ENCODE measurements at regions not wholly inside any gene's neighbourhood (a gene's known extent, or its start where the extent isn't known, plus 50 kb on each side); places are given as distances from the start of the nearest gene placed in this dataset.

GRCh38 chr13:72523049-72523448 lies 204.4 kb downstream of the MZT1 start:
- DNase-seq, result no peak

DNA sequence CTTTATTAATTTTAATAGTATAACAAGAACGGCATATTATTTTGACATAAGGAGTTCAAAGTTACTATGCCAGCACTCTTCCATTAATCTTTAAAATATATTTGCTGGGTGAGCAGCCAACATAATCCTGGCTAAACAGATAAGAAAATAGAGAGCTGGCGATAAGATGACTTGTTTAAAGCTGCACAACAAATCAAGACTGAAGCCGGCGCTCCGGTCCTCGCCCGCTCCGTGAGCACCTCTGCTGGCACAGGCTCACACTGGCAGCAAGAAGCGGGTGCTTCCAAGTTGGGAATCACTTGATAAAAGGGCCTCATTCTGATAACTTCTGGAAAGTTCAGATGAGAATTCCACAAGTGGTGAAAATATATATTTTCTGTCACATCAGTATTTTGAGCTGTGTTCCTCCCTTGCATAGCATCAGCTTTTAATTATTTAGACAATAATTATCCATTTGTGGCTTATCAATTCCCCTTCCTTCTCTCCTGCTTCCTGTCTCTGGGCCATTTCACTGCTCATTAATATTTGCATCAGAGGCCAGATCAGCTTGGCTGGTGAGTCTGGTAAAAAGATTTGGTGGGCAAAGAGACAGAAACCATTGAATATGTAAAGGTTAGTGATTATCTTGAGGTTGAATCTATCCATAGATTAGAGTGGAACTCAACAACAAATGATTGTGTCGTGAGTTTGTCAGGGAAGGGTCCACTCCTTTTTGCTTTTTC lies 205.3 kb downstream of the MZT1 start:
- no peak for DNase-seq

DNA sequence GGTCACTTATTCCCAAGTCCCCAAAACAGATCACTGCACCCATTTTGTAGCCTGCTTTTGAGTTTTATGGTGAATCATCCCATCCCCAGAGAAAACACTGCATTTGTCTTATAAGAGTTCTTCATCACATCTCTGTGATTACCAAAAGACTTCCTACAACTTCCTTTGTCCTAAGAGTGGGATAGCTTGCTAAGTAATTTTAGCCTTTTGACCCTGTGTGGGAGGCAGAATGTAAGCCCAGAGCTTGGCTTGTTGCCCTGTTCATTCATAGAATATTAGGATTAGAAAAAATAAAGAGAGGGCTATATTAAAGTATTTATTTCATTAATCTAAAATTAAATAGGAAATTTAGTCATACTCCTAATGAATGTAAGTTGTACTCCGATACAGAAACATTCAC lies 213.3 kb downstream of the MZT1 start:
- no peak for DNase-seq

DNA sequence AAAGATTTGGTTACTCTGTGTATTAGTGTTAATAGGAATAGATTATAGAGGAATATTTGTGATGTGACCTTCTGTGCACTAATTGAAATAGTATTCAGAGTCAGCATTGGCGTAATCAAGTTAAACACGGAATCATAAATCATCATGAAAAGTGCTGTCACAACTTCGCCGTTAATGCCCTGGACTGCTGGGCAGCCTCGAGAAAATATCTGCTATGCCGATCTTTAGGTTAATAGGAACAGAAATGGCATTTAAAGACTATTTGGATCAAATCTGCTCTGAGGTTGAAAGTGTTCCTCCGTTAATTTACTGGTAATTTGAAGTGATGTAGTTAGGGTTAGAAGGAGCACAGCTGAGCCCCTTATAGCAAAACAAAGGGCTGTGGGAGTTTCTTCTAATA lies 219.0 kb downstream of the MZT1 start:
- DNase-seq, result no peak

GRCh38 chr13:72507416-72508199 lies 219.8 kb downstream of the MZT1 start:
- no peak for DNase-seq

DNA sequence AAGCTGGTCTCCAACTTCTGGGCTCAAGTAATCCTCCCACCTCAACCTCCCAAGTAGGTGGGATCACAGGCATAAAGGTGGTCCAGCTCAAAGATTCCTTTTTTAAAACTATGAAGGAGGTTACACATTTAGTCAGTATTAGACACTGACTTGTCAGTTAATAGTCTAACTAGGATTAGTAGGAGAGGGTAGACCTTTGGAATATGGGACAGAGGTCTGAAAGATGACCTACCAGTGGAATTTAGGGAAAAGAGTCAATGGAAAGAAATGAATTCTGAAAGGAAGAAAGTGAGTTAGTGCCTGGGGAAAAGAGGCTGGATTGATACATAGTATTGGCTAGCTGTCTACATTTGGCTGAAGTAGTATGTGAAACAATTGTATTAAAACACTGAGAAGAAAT lies 220.7 kb downstream of the MZT1 start:
- no peak for DNase-seq

DNA sequence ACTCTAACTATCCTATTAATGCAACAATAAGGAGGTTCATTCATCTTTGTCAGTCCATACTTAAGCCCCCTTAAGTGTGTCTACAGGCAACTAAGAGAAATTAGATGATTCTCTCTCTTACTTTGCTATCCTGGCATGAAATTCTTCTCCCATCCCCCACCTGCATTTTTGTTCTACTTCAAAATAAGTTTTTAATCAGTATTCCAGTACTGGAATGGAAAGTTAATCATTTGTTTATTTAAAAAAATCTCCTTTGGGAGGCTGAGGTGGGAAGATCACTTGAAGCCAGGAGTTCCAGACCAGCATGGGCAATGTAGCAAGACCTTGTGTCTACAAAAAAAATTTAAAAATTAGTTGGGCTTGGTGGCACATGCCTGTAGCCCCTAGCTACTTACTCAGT lies 222.1 kb downstream of the MZT1 start:
- no peak for DNase-seq

DNA sequence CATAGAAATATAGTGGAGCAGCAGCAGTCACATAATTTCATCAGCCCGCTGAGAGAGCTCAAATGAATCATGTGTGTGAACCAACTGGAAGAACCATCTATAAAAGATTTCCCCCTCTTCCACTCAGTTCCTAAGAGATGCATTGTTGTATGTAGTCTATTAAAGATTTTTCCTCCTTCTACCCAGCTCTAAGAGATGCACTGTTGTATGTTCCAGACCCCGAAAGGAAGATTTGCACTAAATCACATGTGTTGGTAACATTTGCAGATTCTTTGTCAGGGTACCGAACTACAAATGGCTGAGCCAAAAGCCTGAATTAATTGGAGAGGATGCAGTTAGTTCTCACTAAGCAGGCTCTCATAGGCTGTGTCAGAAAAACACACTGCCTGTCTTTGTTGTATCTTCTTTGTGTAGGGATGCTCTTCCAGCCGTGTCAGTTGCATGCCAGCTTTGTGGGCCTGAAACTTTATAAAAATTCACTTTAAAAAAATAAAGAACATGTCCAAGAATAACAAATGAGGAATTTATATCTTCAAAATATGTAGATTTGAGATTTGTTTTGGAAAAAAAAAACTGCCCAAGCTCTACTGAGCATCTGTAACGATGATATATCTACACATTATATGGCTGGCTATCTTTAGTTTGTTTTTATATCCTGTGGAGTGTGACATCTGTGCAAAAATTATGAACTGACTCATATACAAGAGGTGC lies 223.1 kb downstream of the MZT1 start:
- no peak for DNase-seq

GRCh38 chr13:72500851-72501250 lies 226.6 kb downstream of the MZT1 start:
- DNase-seq, result no peak

DNA sequence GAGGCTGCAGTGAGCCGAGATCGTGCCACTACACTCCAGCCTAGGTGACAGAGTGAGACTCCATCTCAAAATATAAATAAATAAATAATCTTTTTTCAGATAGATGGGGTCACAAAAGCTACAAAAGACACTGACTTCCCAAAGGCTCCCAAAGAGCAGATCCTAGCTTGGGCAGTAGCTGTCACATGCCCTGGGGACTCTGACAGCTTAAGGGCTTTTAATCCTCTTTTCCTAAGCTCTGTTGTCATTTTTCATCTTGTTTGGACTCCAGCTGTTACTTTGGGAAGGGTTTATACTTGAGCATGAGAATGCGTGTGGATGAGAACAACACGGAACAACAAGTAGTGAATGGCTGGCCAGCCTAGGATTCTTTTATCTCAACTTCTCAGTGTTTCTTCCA lies 231.7 kb downstream of the MZT1 start:
- DNase-seq, result no peak

GRCh38 chr13:72489751-72490150 lies 237.7 kb downstream of the MZT1 start:
- no peak for DNase-seq

- DNase-seq, result no peak
Observed at GRCh38 chr13:72473321-72473720, 254.1 kb downstream of the MZT1 start.

- DNase-seq, result no peak
Observed at GRCh38 chr13:72469906-72470305, 257.5 kb downstream of the MZT1 start.

DNA sequence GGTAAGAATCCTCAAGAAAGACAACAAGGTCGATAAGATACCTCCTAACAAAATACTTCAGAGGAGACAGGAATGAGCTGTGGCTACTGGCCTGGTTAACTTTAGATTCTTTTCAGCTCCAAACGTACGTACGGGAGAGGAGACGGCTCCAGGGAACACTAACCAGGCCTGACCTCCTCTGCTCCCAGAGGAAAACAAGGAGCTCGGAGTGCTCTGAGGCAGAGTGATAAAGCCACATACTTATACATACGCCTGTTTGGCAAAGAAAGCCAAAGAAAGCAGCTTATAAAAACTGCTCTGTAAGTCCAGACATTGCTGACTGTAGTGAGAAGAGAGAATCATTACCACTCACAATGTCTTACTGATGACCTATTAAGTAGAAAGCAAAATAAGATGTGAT lies 263.9 kb downstream of the MZT1 start:
- no peak for DNase-seq

DNA sequence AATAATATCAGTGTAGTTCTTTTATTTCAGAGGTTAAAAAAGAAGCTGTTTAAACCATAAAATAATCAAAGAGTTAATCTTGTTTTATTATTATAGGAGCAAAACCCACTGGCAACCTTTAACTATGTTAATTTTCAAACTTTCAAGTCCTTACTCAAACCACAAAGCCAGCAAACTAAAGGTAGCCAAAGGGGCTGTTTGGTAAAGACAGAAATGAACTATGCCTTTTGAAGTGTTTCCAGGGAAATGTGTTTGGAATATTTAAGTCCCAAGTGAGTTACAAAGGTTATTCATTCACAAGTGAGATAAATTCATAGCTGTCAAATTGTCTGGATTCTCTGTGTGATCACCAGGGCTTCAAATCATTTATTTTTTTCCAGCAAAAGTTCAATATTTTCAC lies 264.7 kb downstream of the MZT1 start:
- no peak for DNase-seq

DNA sequence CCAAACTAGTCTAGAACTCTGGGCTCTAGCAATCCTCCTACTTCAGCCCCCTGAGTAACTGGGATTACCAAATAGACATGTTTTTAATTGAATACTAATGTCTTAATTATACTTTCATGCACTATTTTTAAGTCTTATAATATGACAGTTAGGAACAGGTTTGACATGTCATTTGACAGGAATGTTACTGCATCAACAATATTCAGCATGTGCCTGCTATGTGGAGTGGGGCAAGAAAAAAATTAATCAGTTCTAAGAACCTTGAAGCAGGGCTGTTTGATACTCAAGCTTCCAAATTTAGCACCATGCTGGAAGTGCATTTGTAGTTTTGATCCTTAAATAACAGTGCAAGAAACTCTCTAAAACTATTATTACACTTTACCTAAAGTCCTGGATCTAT lies 265.3 kb downstream of the MZT1 start:
- no peak for DNase-seq

DNA sequence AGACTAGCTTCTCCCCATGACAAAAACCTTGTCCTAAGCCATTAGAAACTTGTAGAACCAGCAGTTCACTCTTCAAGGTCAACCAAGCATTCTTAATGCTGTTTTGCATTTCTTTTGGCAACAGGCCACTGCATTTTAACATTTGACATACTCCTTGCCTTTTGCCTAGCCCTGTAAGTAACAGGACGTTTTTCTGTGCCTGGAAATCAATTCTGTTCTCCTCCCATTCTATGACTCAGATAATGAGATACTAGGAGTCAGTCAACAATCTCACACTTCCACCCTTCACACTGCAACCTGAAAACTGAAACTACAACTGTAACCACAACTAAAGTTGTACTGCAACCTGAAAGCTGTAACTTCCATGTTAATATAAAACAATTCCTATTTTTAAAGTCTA lies 268.7 kb downstream of the MZT1 start:
- no peak for DNase-seq

- no peak for DNase-seq
Observed at GRCh38 chr13:72457151-72457550, 270.3 kb downstream of the MZT1 start.

DNA sequence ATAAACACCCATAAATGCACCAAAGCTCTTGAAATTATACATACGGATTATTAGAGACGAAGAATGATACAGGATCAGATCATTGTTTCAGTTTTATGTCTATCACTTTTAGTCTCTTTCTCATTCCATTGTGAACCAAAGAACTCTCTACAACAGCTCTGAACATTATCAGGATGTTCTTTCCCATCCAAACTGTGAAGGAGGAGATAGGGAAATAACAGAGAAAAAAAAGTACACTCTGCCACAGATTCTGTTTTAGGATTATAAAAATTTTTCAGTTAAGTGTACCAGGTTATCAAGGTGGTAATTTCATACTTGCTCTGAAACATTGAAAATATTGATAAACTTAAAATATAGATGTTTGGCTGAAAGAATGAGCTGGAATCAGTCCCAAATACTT lies 270.9 kb downstream of the MZT1 start:
- no peak for DNase-seq

DNA sequence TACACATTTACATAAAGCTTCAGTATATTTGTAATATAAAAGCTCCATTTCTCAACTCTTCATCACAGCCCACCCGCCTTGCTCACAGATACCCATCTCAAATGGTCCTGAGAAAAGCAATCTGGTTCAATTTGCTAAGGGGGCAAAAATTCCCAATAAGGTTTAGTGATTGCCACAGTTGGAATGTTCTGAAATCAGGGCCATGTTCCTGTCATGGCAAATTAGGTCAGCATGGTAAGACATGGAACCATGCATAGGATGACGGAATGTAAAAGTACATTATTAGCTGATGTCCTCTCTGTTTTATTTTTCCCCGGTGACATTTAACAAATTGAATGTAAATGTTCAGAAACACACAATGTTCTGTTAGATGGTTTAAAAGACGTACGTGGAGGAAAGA lies 274.3 kb downstream of the MZT1 start:
- DNase-seq, result no peak

- DNase-seq, result no peak
Observed at GRCh38 chr13:72448082-72448481, 279.3 kb downstream of the MZT1 start.

DNA sequence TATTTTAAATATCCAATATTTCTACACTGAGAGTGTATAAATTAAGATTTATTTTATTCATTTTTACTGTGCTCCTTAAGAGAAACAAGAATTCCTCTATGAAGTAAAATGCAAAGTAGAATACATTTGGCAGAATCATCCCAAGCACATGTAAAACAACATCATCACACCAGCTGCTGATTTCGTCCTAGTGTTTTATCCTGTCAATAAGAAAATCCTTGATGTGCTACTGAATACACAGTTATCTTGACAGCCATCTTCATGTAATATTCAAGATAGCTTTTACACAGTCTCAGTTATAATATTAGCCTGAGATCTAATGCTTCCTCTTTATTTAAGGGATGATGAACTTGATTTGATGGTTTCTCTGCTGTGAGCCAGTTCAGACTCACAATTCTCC lies 282.4 kb downstream of the MZT1 start:
- no peak for DNase-seq

GRCh38 chr13:72437458-72437857 lies 290.0 kb downstream of the MZT1 start:
- DNase-seq, result no peak

DNA sequence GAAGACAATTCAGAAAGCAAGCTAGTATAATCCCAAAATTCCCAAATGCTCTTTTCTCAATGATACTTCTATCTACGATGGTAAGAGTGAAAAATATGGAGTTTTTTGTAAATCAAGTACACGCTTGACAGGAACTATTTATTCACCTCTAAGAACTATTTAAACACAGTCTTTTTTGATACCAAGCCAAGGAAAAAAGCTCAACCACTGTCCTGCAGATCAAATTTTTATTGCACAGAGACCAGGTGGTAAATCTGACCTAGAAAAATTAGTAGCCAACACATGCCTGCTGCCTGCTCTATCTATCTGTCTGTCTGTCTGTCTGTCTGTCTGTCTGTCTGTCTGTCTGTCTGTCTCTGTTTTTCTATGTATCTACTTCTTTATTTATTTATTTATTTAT lies 292.2 kb downstream of the MZT1 start:
- DNase-seq, result no peak
